Kidney (tissue), 13 donors: ENCODE measurements at regions not wholly inside any gene's neighbourhood (a gene's known extent, or its start where the extent isn't known, plus 50 kb on each side); places are given as distances from the start of the nearest gene placed in this dataset.

ENCODE experiments used
- DNase-seq, 5 donors: peaks; one replicate each; pipeline ENCODE4 v3.0.0-alpha.2; 2013 to 2020
- FAIRE-seq: peaks from 2 replicates; lab custom pipeline; 2012; peaks lifted over from hg19 to GRCh38; lab: Jason Lieb, UNC
- H3K27ac ChIP-seq, 2 donors: one replicate each; pipeline ENCODE4 v1.7.0; 2013; ENCODE audit warnings: low read depth in 2 of 2, low read length in 2 of 2, inconsistent platforms in 1 of 2
- H3K27me3 ChIP-seq: one replicate; pipeline ENCODE4 v1.7.1; 2013; ENCODE audit warnings: low read length, inconsistent platforms; ENCODE audit not compliant: control insufficient read depth, insufficient read depth
- H3K36me3 ChIP-seq, 3 donors: one replicate each; pipeline versions ENCODE4 v1.7.0 to v1.7.1; 2013; ENCODE audit warnings: low read length in 3 of 3, control low read depth in 1 of 3, inconsistent platforms in 1 of 3; ENCODE audit not compliant: insufficient read depth in 3 of 3, control insufficient read depth in 2 of 3
- H3K4me1 ChIP-seq, 3 donors: one replicate each; pipeline versions ENCODE4 v1.7.0 to v1.7.1; 2013; ENCODE audit warnings: low read length in 3 of 3, inconsistent platforms in 1 of 3, low read depth in 1 of 3; ENCODE audit not compliant: control insufficient read depth in 2 of 3, insufficient read depth in 2 of 3
- H3K4me3 ChIP-seq, 3 donors: one replicate each; pipeline versions ENCODE4 v1.7.0 to v1.8.1; 2013; ENCODE audit warnings: low read length in 3 of 3, control low read depth in 1 of 3, inconsistent platforms in 1 of 3
- H3K9ac ChIP-seq, 3 donors: one replicate each; pipeline versions ENCODE4 v1.7.0 to v1.7.1; 2013; ENCODE audit warnings: low read length in 3 of 3, control low read depth in 1 of 3, inconsistent platforms in 1 of 3
- H3K9me3 ChIP-seq, 3 donors: one replicate each; pipeline versions ENCODE4 v1.7.0 to v1.7.1; 2013; ENCODE audit warnings: low read length in 3 of 3, control low read depth in 1 of 3, inconsistent platforms in 1 of 3; ENCODE audit not compliant: control insufficient read depth in 2 of 3, insufficient read depth in 1 of 3
- intact Hi-C: fragments of 100-400 bp; cut with DNase I; formaldehyde crosslinking; loops from one replicate; pipeline ENCODE4 v1.11.1; 2022
- TF ChIP-seq, protein P1 (sequence below): IDR thresholded peaks from 3 replicates; pipeline ENCODE4 v1.5.1; 2012; ENCODE audit warnings: mild to moderate bottlenecking, moderate library complexity, borderline replicate concordance; ENCODE audit not compliant: insufficient read depth; ENCODE audit errors: extremely low read depth
- donor health status: control.
- donor health status: control.
- donor health status: control.
- donor health status: control.
- donor health status: control.
- donor health status: DM: yes; HTN: yes; CAD: no.
- donor health status: Normal renal cell carcinoma (clear cell type).

DNA sequence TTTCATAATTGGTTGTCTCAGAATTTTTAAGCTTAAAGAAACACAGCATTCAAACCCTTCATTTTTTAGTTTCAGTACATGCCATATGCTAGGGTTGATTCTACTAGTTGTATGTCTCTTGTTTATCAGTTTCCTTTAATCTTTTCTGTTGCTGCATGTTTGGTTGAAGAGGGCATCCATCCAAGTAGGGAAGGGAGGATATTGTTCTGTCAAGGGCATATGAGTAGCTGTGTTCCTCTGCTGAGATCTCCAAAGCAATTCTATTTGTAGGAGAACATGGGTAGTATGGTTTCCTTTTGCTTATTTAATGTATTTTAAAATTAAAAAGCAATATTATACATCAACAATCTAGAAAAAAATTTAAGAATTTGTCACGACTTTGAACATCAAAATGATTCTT lies 167.7 kb downstream of the FHIP1A start:
- no peak for DNase-seq
- intact Hi-C loops: no loop called here
- Histone ChIP-seq H3K27ac (no peak overlapping the region), H3K36me3 (no peaks in the 10 kb centered on the region), H3K9me3 (no peaks in the 10 kb centered on the region), H3K9ac (no peak overlapping the region), H3K4me3 (no peak overlapping the region), H3K4me1 (no peaks in the 10 kb centered on the region), H3K27me3 (no peaks in the 10 kb centered on the region)
- FAIRE-seq: peak; percentile 35
- TF ChIP-seq, protein P1, sequence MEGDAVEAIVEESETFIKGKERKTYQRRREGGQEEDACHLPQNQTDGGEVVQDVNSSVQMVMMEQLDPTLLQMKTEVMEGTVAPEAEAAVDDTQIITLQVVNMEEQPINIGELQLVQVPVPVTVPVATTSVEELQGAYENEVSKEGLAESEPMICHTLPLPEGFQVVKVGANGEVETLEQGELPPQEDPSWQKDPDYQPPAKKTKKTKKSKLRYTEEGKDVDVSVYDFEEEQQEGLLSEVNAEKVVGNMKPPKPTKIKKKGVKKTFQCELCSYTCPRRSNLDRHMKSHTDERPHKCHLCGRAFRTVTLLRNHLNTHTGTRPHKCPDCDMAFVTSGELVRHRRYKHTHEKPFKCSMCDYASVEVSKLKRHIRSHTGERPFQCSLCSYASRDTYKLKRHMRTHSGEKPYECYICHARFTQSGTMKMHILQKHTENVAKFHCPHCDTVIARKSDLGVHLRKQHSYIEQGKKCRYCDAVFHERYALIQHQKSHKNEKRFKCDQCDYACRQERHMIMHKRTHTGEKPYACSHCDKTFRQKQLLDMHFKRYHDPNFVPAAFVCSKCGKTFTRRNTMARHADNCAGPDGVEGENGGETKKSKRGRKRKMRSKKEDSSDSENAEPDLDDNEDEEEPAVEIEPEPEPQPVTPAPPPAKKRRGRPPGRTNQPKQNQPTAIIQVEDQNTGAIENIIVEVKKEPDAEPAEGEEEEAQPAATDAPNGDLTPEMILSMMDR: no peak

DNA sequence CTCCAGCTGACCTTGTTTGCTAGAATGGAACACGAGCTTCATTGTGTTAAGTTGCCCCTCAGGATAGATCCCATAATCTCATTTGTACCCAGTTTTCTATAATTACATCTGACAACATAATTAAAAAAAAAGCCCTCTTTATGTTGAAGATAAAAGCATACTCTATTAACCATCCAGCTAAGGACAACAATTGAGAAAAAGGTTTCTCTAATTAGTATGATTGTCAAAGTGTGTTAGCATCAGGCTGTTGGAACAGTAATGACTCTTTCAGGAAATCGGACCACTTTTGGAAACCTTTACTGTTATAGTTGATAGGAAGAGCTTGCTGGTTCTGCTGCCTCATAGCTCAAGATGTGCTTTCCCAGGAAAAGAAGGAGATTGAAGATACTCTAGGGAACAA lies 172.6 kb downstream of the FHIP1A start:
- Histone ChIP-seq H3K4me1 (no peaks in the 10 kb centered on the region), H3K27ac (no peak overlapping the region), H3K36me3 (no peaks in the 10 kb centered on the region), H3K27me3 (no peaks in the 10 kb centered on the region), H3K9me3 (no peaks in the 10 kb centered on the region), H3K9ac (no peak overlapping the region), H3K4me3 (no peak overlapping the region)
- FAIRE-seq (no peak), DNase-seq (no peak)
- intact Hi-C loops: no loop called here
- TF ChIP-seq, protein P1: no peak

DNA sequence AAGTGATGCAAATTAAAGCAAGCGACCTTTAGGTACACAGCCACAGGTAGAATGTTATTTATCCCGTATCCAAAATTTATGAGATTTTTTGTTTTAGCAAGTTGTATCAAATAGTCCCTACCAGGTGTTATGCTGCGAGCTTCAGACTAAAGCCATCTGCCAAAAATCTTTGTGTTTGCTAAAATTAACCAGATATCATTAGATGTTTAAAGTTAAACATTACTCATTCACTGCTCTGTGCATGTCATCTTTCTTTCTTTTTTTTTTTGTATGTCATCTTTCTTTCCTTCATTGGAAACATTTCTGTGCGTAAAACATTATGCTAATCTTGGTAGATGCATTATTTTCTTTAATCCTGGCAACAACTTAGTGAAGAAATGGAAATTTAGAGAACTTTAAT lies 173.1 kb downstream of the FHIP1A start:
- TF ChIP-seq, protein P1: no peak
- H3K4me1 ChIP-seq: no peaks in the 10 kb centered on the region
- FAIRE-seq: no peak
- DNase-seq: no peak
- H3K36me3 ChIP-seq: no peaks in the 10 kb centered on the region
- H3K9me3 ChIP-seq: no peaks in the 10 kb centered on the region
- no peak overlapping the region for H3K9ac ChIP-seq
- H3K27ac ChIP-seq: no peak overlapping the region
- intact Hi-C loops: no loop called here
- no peaks in the 10 kb centered on the region for H3K27me3 ChIP-seq
- no peak overlapping the region for H3K4me3 ChIP-seq
